ENCODE measurements at regions not wholly inside any gene's neighbourhood (a gene's known extent, or its start where the extent isn't known, plus 50 kb on each side); places are given as distances from the start of the nearest gene placed in this dataset.

- H3K9me3 Mint-ChIP-seq (ENCODE audit: insufficient read depth) = no peaks in the 10 kb centered on the region
- H3K27ac Mint-ChIP-seq = no peak overlapping the region
- H3K27me3 Mint-ChIP-seq (ENCODE audit: low read depth) = no peaks in the 10 kb centered on the region
- no peak for DNase-seq
- H3K36me3 Mint-ChIP-seq (ENCODE audit: low read depth) = no peaks in the 10 kb centered on the region
- ATAC-seq = no peak
- H3K4me3 Mint-ChIP-seq = no peak overlapping the region
- no peaks in the 10 kb centered on the region for H3K4me1 Mint-ChIP-seq (ENCODE audit: low read depth)
- ChIA-PET POLR2A (no interaction called here), CTCF (no interaction called here)
These were observed 377.8 kb upstream of the SLC14A2 start for GRCh38 chr18:45237343-45238098.

- DNase-seq (no peak), ATAC-seq (no peak)
- Mint-ChIP-seq H3K4me3 (no peak overlapping the region), H3K27me3 (ENCODE audit: low read depth) (no peaks in the 10 kb centered on the region), H3K36me3 (ENCODE audit: low read depth) (no peaks in the 10 kb centered on the region), H3K27ac (no peak overlapping the region), H3K9me3 (ENCODE audit: insufficient read depth) (no peaks in the 10 kb centered on the region), H3K4me1 (ENCODE audit: low read depth) (no peaks in the 10 kb centered on the region)
- ChIA-PET CTCF (no interaction called here), POLR2A (no interaction called here)
These were observed 374.0 kb upstream of the SLC14A2 start for GRCh38 chr18:45241271-45241670.

GRCh38 chr18:45241982-45242565 is 373.2 kb upstream of the SLC14A2 start:
- Mint-ChIP-seq H3K4me1 (ENCODE audit: low read depth) (no peaks in the 10 kb centered on the region), H3K27me3 (ENCODE audit: low read depth) (no peaks in the 10 kb centered on the region), H3K4me3 (no peak overlapping the region), H3K27ac (no peak overlapping the region), H3K9me3 (ENCODE audit: insufficient read depth) (no peaks in the 10 kb centered on the region), H3K36me3 (ENCODE audit: low read depth) (no peaks in the 10 kb centered on the region)
- ATAC-seq (no peak), DNase-seq (no peak)
- ChIA-PET POLR2A (no interaction called here), CTCF (no interaction called here)

- Mint-ChIP-seq H3K4me1 (ENCODE audit: low read depth) (no peaks in the 10 kb centered on the region), H3K27ac (no peak overlapping the region), H3K4me3 (no peak overlapping the region), H3K9me3 (ENCODE audit: insufficient read depth) (no peaks in the 10 kb centered on the region), H3K36me3 (ENCODE audit: low read depth) (no peaks in the 10 kb centered on the region), H3K27me3 (ENCODE audit: low read depth) (peaks cover 3% of the 10 kb centered on the region)
- no peak for ATAC-seq
- ChIA-PET CTCF (no interaction called here), POLR2A (no interaction called here)
- no peak for DNase-seq
These were observed 371.8 kb upstream of the SLC14A2 start for GRCh38 chr18:45243340-45244110.

- no peak overlapping the region for H3K27ac Mint-ChIP-seq
- ATAC-seq (no peak), DNase-seq (no peak)
- no peak overlapping the region for H3K4me3 Mint-ChIP-seq
- CTCF ChIA-PET = no interaction called here
- H3K36me3 Mint-ChIP-seq (ENCODE audit: low read depth) = no peaks in the 10 kb centered on the region
- POLR2A ChIA-PET = no interaction called here
- H3K9me3 Mint-ChIP-seq (ENCODE audit: insufficient read depth) = no peaks in the 10 kb centered on the region
- peaks cover 3% of the 10 kb centered on the region for H3K27me3 Mint-ChIP-seq (ENCODE audit: low read depth)
- no peaks in the 10 kb centered on the region for H3K4me1 Mint-ChIP-seq (ENCODE audit: low read depth)
These were observed 370.2 kb upstream of the SLC14A2 start for GRCh38 chr18:45245091-45245511.

GRCh38 chr18:45248240-45248903 is 366.9 kb upstream of the SLC14A2 start:
- H3K9me3 Mint-ChIP-seq (ENCODE audit: insufficient read depth) = no peaks in the 10 kb centered on the region
- CTCF ChIA-PET = no interaction called here

GRCh38 chr18:45249246-45249661 is 366.0 kb upstream of the SLC14A2 start:
- Mint-ChIP-seq H3K27ac (no peak overlapping the region), H3K27me3 (ENCODE audit: low read depth) (peaks cover 8% of the 10 kb centered on the region), H3K36me3 (ENCODE audit: low read depth) (no peaks in the 10 kb centered on the region), H3K4me1 (ENCODE audit: low read depth) (no peaks in the 10 kb centered on the region), H3K4me3 (no peak overlapping the region), H3K9me3 (ENCODE audit: insufficient read depth) (no peaks in the 10 kb centered on the region)
- ATAC-seq = no peak
- ChIA-PET CTCF (no interaction called here), POLR2A (no interaction called here)
- DNase-seq = no peak

More at GRCh38 chr18:45248240-45248903, 366.9 kb upstream of the SLC14A2 start:
- H3K4me1 Mint-ChIP-seq (ENCODE audit: low read depth) = no peaks in the 10 kb centered on the region
- no peaks in the 10 kb centered on the region for H3K36me3 Mint-ChIP-seq (ENCODE audit: low read depth)
- H3K27me3 Mint-ChIP-seq (ENCODE audit: low read depth) = peaks cover 8% of the 10 kb centered on the region
- ATAC-seq (no peak), DNase-seq (no peak)
- no peak overlapping the region for H3K4me3 Mint-ChIP-seq
- no peak overlapping the region for H3K27ac Mint-ChIP-seq
- POLR2A ChIA-PET = no interaction called here

GRCh38 chr18:45250479-45250878 is 364.8 kb upstream of the SLC14A2 start:
- no peak for DNase-seq
- no peaks in the 10 kb centered on the region for H3K36me3 Mint-ChIP-seq (ENCODE audit: low read depth)
- H3K27ac Mint-ChIP-seq = no peak overlapping the region
- no peaks in the 10 kb centered on the region for H3K9me3 Mint-ChIP-seq (ENCODE audit: insufficient read depth)
- no peak overlapping the region for H3K4me3 Mint-ChIP-seq
- no peaks in the 10 kb centered on the region for H3K4me1 Mint-ChIP-seq (ENCODE audit: low read depth)
- ChIA-PET POLR2A (no interaction called here), CTCF (interaction anchor here (0.7 kb wide), 1 partner anchor 18 kb away, joined by 3 read pairs; no protein-coding TSS in a partner anchor)
- H3K27me3 Mint-ChIP-seq (ENCODE audit: low read depth) = peaks cover 8% of the 10 kb centered on the region
- ATAC-seq = no peak

GRCh38 chr18:45251236-45251635 is 364.0 kb upstream of the SLC14A2 start:
- Mint-ChIP-seq H3K4me1 (ENCODE audit: low read depth) (no peaks in the 10 kb centered on the region), H3K36me3 (ENCODE audit: low read depth) (no peaks in the 10 kb centered on the region), H3K9me3 (ENCODE audit: insufficient read depth) (no peaks in the 10 kb centered on the region), H3K27ac (no peak overlapping the region), H3K4me3 (no peak overlapping the region), H3K27me3 (ENCODE audit: low read depth) (peaks cover 8% of the 10 kb centered on the region)
- ATAC-seq (no peak), DNase-seq (no peak)
- ChIA-PET POLR2A (no interaction called here), CTCF (no interaction called here)

- ChIA-PET POLR2A (no interaction called here), CTCF (no interaction called here)
- Mint-ChIP-seq H3K27me3 (ENCODE audit: low read depth) (peaks cover 8% of the 10 kb centered on the region), H3K4me3 (no peak overlapping the region), H3K9me3 (ENCODE audit: insufficient read depth) (no peaks in the 10 kb centered on the region), H3K36me3 (ENCODE audit: low read depth) (no peaks in the 10 kb centered on the region), H3K27ac (no peak overlapping the region), H3K4me1 (ENCODE audit: low read depth) (no peaks in the 10 kb centered on the region)
- no peak for DNase-seq
- no peak for ATAC-seq
These were observed 362.8 kb upstream of the SLC14A2 start for GRCh38 chr18:45252474-45252873.

- no peak for ATAC-seq
- CTCF ChIA-PET = no interaction called here
- Mint-ChIP-seq H3K36me3 (ENCODE audit: low read depth) (no peaks in the 10 kb centered on the region), H3K27ac (no peak overlapping the region), H3K4me1 (ENCODE audit: low read depth) (no peaks in the 10 kb centered on the region), H3K4me3 (no peak overlapping the region), H3K9me3 (ENCODE audit: insufficient read depth) (no peaks in the 10 kb centered on the region), H3K27me3 (ENCODE audit: low read depth) (peaks cover 7% of the 10 kb centered on the region)
- no peak for DNase-seq
- POLR2A ChIA-PET = no interaction called here
These were observed 362.2 kb upstream of the SLC14A2 start for GRCh38 chr18:45253056-45253565.

All from activated CD8-positive, alpha-beta T cell treated with anti-CD3 and anti-CD28 coated beads, Interleukin-2, amount 10 ng/mL, durations not matched to agents 7 days and 5 days (primary cell).